ENCODE measurements at regions not wholly inside any gene's neighbourhood (a gene's known extent, or its start where the extent isn't known, plus 50 kb on each side); places are given as distances from the start of the nearest gene placed in this dataset.

- CTCF ChIA-PET, result interaction anchor here (1.1 kb wide), 1 partner anchor 22 kb away, joined by 3 read pairs; no protein-coding TSS in a partner anchor
- H3K79me2 ChIP-seq (ENCODE audit: control insufficient read depth, insufficient read depth, low read length), result no peaks in the 10 kb centered on the region
These were observed 153.0 kb upstream of the WNT4 start for GRCh38 chr1:22295856-22296255.

More at GRCh38 chr1:22295856-22296255, 153.0 kb upstream of the WNT4 start:
- H3K4me3 ChIP-seq (replicated peaks in 1 of 3; ENCODE audit: insufficient read depth in 1 of 3, low read depth in 1 of 3, low read length in 3 of 3), result no peak overlapping the region
- no peak overlapping the region for H3K4me2 ChIP-seq (ENCODE audit: insufficient read depth, low read length)
- FAIRE-seq (no peak), DNase-seq (ENCODE audit: low read depth, low spot score) (no peak)
- POLR2A ChIA-PET, result no interaction called here
- peaks cover 25 to 40% of the 10 kb centered on the region in 2 experiments for H3K27me3 ChIP-seq (ENCODE audit: control insufficient read depth in 2 of 2, insufficient read depth in 2 of 2, low read length in 2 of 2)
- BruUV-seq (replicated peaks), result no TSS peak
- H4K20me1 ChIP-seq (replicated peaks; ENCODE audit: control insufficient read depth, extremely low read depth, insufficient read depth, low read length), result no peaks in the 10 kb centered on the region
- no peak for TF ChIP-seq JUN (IDR thresholded peaks at IDR 0.05; ENCODE audit: borderline replicate concordance, insufficient read depth, insufficient read length, low read depth)
- no peak for TF ChIP-seq MYC (IDR thresholded peaks at IDR 0.05; ENCODE audit: low read depth, low read length)
- no peak for TF ChIP-seq CTCF (IDR thresholded peaks at IDR 0.05; ENCODE audit: extremely low read depth in 1 of 2, insufficient read depth in 1 of 2, low read depth in 1 of 2, low read length in 2 of 2)
- H3K9ac ChIP-seq (replicated peaks; ENCODE audit: extremely low read depth, insufficient read depth, low read length), result no peak overlapping the region
- no peaks in the 10 kb centered on the region for H3K36me3 ChIP-seq (ENCODE audit: control insufficient read depth in 2 of 2, extremely low read depth in 1 of 2, insufficient read depth in 2 of 2, low read length in 2 of 2)
- H3K9me1 ChIP-seq (replicated peaks; ENCODE audit: control insufficient read depth, extremely low read depth, insufficient read depth, low read length), result no peaks in the 10 kb centered on the region
- H3K4me1 ChIP-seq (ENCODE audit: control insufficient read depth, extremely low read depth, insufficient read depth, low read length), result peaks cover 9% of the 10 kb centered on the region
- H2AFZ ChIP-seq (ENCODE audit: low read depth, low read length), result no peak overlapping the region
- no peak overlapping the region for H3K27ac ChIP-seq (ENCODE audit: insufficient read depth, low read depth, low read length)
- H3K9me3 ChIP-seq (replicated peaks; ENCODE audit: control insufficient read depth, insufficient read depth, low read length), result no peaks in the 10 kb centered on the region
- intact Hi-C loops (cut with micrococcal nuclease) (no loop called here), dilution Hi-C loops (cut with MboI; ENCODE audit: extremely low pct_ligation_motif_present, low sequenced_read_pairs) (no loop called here)

Measured in endothelial cell of umbilical vein (primary cell).